ENCODE measurements at regions not wholly inside any gene's neighbourhood (a gene's known extent, or its start where the extent isn't known, plus 50 kb on each side); places are given as distances from the start of the nearest gene placed in this dataset.
"Not testable (repeated sequence)": the region's sequence is repeated elsewhere in the genome, so short reads cannot be mapped to it uniquely, and the experiment has no call there.

GRCh38 chr3:162400697-162401096, 904.1 kb downstream of the OTOL1 start:
- no peak overlapping the region for H3K4me3 ChIP-seq (ENCODE audit: low read length)
- DNase-seq (ENCODE audit: low read depth), result no peak
- no peak for TF ChIP-seq CTCF (IDR thresholded peaks at IDR 0.05; ENCODE audit: insufficient read depth, low read depth, low read length, missing control alignments)

DNA sequence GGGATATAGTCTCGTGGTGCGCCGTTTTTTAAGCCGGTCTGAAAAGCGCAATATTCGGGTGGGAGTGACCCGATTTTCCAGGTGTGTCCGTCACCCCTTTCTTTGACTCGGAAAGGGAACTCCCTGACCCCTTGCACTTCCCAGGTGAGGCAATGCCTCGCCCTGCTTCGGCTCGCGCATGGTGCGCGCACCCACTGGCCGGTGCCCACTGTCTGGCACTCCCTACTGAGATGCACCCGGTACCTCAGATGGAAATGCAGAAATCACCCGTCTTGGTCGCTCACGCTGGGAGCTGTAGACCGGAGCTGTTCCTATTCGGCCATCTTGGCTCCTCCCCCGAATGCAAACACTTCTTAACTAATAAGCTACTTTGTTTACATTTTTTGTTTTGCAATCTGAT, 914.9 kb downstream of the OTOL1 start:
- DNase-seq (ENCODE audit: low read depth); H3K4me3 ChIP-seq (ENCODE audit: low read length): not testable (repeated sequence)

- TF ChIP-seq CTCF (IDR thresholded peaks at IDR 0.05; ENCODE audit: insufficient read depth, low read depth, low read length, missing control alignments), result no peak
- H3K4me3 ChIP-seq (ENCODE audit: low read length), result no peak overlapping the region
- no peak for DNase-seq (ENCODE audit: low read depth)
These were observed 925.1 kb downstream of the OTOL1 start for GRCh38 chr3:162421721-162422120.

GRCh38 chr3:162428192-162428591, 931.6 kb downstream of the OTOL1 start:
- H3K4me3 ChIP-seq (ENCODE audit: low read length), result no peak overlapping the region
- no peak for DNase-seq (ENCODE audit: low read depth)
- TF ChIP-seq CTCF (IDR thresholded peaks at IDR 0.05; ENCODE audit: insufficient read depth, low read depth, low read length, missing control alignments), result no peak

DNA sequence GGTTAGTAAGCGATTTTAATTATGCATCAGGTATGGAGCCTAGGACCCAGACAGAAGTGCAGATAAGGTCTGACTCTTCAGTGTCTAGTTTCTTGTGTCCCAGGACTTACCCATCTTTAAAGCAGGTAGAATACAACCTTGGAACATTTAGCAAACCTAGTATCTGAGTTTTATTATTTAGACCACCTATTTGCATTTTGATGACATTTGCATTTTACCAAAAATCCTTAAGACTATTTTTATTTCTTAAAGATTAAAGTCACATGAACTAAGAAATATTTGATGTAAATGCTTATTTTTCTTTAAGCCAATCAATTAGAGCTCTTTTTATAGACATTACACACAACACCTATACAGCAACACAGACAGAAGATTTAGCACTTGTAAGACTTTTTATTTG, 939.1 kb downstream of the OTOL1 start:
- no peak overlapping the region for H3K4me3 ChIP-seq (ENCODE audit: low read length)
- DNase-seq (ENCODE audit: low read depth), result no peak
- no peak for TF ChIP-seq CTCF (IDR thresholded peaks at IDR 0.05; ENCODE audit: insufficient read depth, low read depth, low read length, missing control alignments)

GRCh38 chr3:162436826-162437225, 940.2 kb downstream of the OTOL1 start:
- no peak for TF ChIP-seq CTCF (IDR thresholded peaks at IDR 0.05; ENCODE audit: insufficient read depth, low read depth, low read length, missing control alignments)
- peak; percentile 64 for DNase-seq (ENCODE audit: low read depth)
- H3K4me3 ChIP-seq (ENCODE audit: low read length), result no peak overlapping the region

DNA sequence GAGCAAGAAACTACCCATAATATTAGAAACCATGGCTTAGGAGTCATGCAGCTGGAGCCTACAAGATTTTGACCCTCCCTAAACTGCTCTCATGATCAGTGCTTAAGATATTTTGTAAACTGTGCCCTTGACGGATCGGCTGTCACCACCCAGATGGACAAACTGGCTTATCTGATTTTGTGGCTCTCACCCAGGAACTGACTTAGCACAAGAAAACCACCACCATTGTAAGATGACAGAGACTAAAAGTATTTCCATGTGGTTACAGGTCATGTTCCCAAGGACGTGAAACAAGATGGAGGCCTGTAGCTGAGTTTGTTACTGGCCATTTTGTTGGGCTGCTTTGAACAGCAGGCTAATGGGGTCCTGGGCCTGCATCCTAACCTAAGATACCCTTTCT, 940.9 kb downstream of the OTOL1 start:
- DNase-seq (ENCODE audit: low read depth), result peak; percentile 7
- no peak overlapping the region for H3K4me3 ChIP-seq (ENCODE audit: low read length)
- TF ChIP-seq CTCF (IDR thresholded peaks at IDR 0.05; ENCODE audit: insufficient read depth, low read depth, low read length, missing control alignments), result no peak

DNA sequence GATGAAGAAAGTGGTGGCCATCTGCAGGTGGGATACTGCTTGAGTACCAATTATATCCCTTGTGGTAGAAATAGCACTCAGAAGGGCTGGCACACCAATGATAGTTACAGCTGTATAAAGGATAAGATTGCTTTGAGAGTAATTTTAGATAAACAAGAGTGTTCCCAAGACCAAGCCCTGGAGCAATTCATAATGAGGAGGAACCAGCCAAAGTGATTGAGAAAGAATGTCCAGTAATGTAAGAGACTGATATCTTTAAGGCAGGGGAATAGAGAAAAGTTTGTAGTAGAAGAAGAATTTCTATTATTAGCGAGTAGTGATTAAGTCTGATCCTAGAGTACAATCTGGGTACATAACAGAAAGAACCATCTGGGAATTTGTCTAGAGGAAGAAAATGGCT, 945.1 kb downstream of the OTOL1 start:
- no peak overlapping the region for H3K4me3 ChIP-seq (ENCODE audit: low read length)
- TF ChIP-seq CTCF (IDR thresholded peaks at IDR 0.05; ENCODE audit: insufficient read depth, low read depth, low read length, missing control alignments), result no peak
- DNase-seq (ENCODE audit: low read depth), result no peak

Data from epithelial cell of esophagus (primary cell).